GM12872 (cell line): ENCODE measurements at regions not wholly inside any gene's neighbourhood (a gene's known extent, or its start where the extent isn't known, plus 50 kb on each side); places are given as distances from the start of the nearest gene placed in this dataset.

Experiments
- TF ChIP-seq, protein P1 (sequence below): IDR thresholded peaks from 3 replicates; pipeline ENCODE4 v1.5.1; 2011; ENCODE audit warnings: low read depth, mild to moderate bottlenecking, low read length, moderate library complexity; ENCODE audit not compliant: insufficient read depth

DNA sequence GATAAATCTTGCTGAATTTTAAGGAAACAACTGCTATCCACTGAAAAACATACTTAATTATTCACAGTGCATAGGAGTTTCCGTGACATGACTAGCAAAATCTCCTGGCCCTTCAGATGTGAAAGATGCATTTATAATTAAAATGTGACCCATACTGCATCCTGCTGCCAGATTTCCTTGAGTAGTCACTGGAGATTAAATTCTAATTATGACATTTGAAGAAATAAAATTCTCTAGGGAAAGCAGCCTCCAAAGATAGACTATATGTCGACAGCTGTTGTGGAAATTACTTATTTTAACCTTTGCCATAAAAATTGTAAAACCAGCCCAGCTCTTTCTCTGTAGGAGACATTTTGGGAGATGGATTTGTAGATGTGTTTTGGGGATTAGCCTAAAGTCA is 193.6 kb upstream of the SMC2 start:
- TF ChIP-seq, protein P1, sequence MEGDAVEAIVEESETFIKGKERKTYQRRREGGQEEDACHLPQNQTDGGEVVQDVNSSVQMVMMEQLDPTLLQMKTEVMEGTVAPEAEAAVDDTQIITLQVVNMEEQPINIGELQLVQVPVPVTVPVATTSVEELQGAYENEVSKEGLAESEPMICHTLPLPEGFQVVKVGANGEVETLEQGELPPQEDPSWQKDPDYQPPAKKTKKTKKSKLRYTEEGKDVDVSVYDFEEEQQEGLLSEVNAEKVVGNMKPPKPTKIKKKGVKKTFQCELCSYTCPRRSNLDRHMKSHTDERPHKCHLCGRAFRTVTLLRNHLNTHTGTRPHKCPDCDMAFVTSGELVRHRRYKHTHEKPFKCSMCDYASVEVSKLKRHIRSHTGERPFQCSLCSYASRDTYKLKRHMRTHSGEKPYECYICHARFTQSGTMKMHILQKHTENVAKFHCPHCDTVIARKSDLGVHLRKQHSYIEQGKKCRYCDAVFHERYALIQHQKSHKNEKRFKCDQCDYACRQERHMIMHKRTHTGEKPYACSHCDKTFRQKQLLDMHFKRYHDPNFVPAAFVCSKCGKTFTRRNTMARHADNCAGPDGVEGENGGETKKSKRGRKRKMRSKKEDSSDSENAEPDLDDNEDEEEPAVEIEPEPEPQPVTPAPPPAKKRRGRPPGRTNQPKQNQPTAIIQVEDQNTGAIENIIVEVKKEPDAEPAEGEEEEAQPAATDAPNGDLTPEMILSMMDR, result no peak

DNA sequence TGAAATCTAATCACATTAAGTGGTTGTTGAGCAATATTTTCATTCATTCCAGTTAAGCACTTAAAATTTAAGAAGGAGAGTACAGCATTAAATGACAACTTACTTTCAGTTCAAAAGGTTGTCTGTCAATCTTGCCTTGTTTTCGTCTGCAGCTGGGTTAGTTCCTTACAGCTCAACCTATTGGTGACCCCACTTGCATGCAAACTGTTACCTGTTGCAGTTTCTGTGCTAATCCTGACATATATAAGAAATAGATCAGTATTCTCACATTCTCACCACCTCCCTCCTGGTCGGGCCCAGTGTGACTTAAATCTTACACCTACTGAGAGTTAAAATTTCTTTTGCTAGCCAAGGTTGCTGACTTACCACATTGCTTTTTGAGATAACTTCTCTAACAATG is 191.8 kb upstream of the SMC2 start:
- TF ChIP-seq, protein P1, result no peak

DNA sequence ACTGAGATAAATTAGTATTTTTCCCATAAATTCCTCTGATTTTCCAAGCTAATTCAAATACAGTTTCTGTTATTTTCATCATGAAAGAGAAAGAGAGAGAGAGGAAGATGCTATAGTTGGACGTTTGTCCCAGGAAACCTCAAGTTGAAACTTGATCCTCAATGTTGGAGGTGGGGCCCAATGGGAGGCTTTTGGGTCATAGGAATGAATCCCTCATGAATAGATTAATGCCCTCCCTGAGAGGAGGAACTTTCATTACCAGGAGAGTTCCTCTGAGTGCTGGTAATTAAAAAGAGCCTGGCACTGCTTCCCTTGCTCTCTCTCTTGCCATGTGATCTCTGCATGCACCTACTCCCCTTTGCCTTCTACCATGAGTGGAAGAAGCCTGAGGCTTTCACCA is 189.9 kb upstream of the SMC2 start:
- TF ChIP-seq, protein P1, result no peak

DNA sequence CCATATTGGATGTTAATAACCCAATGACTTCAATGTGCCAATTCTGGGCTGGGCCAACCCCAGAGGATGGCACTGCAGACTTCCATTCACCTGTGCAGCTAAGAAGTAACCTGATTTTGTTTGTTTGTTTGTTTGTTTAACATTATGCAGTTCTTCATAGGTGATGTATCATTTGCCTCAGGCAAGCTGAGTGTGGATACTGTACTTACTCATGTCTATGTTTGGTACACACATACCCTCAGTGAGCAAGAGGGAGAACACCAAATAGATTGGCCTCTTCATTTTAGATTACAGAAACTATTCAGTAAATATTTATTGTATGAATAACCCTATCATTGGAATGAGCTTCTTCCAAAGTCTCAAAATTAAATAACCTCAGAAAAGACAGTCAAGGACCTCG is 180.2 kb upstream of the SMC2 start:
- TF ChIP-seq, protein P1, result no peak

DNA sequence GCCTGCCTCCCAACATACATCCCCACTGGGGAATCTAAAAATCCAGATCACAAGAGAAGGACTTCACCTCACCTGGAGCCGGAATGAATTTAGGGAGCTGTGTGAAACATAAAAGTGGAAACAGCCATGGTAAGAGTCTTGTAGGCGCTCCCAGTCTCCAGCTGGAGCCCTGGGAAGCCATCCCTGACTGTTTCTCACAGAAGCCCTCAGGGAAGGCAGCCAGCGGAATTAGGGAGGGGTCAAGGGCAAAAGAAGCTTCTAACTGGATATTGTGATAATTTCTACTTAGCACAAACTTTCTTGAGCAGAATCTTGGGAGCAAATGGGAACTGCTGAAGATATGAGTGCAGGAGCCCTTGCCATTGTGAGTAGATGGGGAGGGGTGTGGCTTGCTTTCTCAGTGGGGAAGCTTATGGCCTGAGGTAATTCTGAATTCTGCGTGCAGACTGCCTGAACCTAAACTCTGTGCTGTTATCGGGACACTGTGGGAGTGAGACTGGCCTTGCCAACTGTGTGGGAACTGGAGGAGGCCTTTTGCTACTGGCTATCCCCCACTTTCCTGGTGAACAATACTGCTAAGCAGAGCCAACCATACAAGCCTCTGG is 174.4 kb upstream of the SMC2 start:
- TF ChIP-seq, protein P1, result no peak

DNA sequence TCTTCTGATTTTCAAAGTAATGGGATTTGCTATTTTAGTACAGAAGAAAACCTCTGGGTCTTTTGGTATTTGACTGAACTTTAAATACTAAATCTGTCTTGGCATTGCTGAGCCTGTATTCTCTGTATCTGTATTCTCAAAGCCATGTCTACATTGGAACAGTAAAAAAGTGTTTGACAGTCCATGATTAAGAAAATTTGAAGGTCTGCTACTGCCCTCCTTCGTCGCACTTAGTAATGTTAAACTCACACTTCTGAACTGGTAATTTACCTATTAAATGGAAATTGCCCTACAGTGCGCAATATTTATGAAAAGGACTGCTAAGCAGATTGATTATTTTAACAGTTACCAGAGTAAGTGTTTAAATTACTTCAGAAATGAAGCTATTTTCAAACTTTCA is 165.7 kb upstream of the SMC2 start:
- TF ChIP-seq, protein P1, result no peak

DNA sequence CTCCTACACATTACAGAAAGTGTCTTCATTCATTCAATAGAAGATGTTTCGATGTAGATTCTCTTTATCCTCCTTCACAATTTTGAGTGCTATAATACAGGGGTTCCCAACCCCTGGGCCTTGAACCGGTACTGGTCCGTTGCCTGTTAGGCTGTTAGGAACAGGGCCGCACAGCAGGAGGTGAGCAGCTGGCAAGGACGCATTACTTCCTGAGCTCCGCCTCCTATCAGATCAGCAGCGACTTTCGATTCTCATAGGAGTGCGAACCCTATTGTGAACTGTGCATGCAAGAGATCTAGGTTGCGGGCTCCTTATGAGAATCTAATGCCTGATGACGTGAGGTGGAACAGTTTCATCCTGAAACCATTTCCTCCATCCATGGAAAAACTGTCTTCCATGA is 153.0 kb upstream of the SMC2 start:
- TF ChIP-seq, protein P1, result no peak

DNA sequence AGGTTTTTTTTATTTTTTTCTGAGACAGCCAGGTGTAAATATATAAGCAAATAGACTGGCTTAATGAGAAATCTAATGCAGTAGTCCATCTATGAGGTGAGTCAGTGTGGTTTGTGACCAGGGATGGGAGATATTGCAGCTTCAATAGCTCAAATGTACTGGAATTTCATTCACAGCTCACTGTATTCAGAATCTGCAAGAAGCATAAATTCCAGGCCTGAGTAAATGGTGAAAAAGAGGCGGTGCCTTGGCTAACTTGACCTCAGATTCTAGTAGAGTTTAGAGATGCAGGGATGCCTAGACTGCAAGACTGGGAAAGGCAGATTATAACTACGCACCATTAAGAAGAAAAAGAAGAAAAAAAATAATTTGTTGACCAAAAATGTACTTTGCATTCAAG is 151.9 kb upstream of the SMC2 start:
- TF ChIP-seq, protein P1, result no peak
